ENCODE measurements at regions not wholly inside any gene's neighbourhood (a gene's known extent, or its start where the extent isn't known, plus 50 kb on each side); places are given as distances from the start of the nearest gene placed in this dataset.

- TF ChIP-seq ZNF619 (CRISPR knock-in tag; IDR thresholded peaks at IDR 0.05) (no peak), SNAPC4 (CRISPR knock-in tag; IDR thresholded peaks at IDR 0.05) (no peak), FOXA1 (IDR thresholded peaks at IDR 0.05) (no peak), FOXA1 (CRISPR knock-in tag; IDR thresholded peaks at IDR 0.05) (no peak), JUNB (CRISPR knock-in tag; IDR thresholded peaks at IDR 0.05; ENCODE audit: borderline replicate concordance) (no peak), ZNF704 (CRISPR knock-in tag; IDR thresholded peaks at IDR 0.05; ENCODE audit: borderline replicate concordance) (no peak), ZNF720 (CRISPR knock-in tag; IDR thresholded peaks at IDR 0.05) (no peak), HOXA3 (CRISPR knock-in tag; IDR thresholded peaks at IDR 0.05) (no peak)
- Histone ChIP-seq H3K27me3 (ENCODE audit: control insufficient read depth in 1 of 2, insufficient read depth in 2 of 2, low read length in 2 of 2) (no peaks in the 10 kb centered on the region), H3K36me3 (replicated peaks in 1 of 2; ENCODE audit: control insufficient read depth in 1 of 2, insufficient read depth in 2 of 2, low read length in 2 of 2) (no peaks in the 10 kb centered on the region), H3K4me3 (replicated peaks in 1 of 3; ENCODE audit: insufficient read depth in 1 of 3, low read depth in 2 of 3, low read length in 3 of 3) (no peak overlapping the region), H3K9ac (ENCODE audit: insufficient read depth, low read depth, low read length) (no peak overlapping the region), H3K4me2 (ENCODE audit: low read depth, low read length) (no peak overlapping the region), H3K9me3 (ENCODE audit: low read length) (no peaks in the 10 kb centered on the region), H3K4me1 (ENCODE audit: insufficient read depth, low read length) (no peaks in the 10 kb centered on the region), H2AFZ (ENCODE audit: low read length) (no peak overlapping the region), H3K27ac (ENCODE audit: extremely low read length, insufficient read depth, low read length) (no peak overlapping the region), H4K20me1 (ENCODE audit: insufficient read depth, low read length) (no peaks in the 10 kb centered on the region), H3K79me2 (ENCODE audit: insufficient read depth, low read length) (no peaks in the 10 kb centered on the region)
- no peak for DNase-seq (ENCODE audit: low spot score)
- in situ Hi-C loops (cut with HindIII; ENCODE audit: extremely low pct_ligation_motif_present, low pct_unique_long_range_greater_than_20kb) = no loop called here
- no TSS peak for BruUV-seq (replicated peaks)
- CTCF ChIA-PET (ENCODE audit: low intra/inter-chr PET ratio, low total read pairs) = no interaction called here
- FAIRE-seq = no peak
- intact Hi-C loops (cut with micrococcal nuclease; ENCODE audit: unreplicated experiment) = no loop called here
- WGBS (ENCODE audit: low lambda C conversion rate) = 0% methylated on average over 7 of the region's 7 CpGs
- no peak for ATAC-seq
- POLR2A ChIA-PET = no interaction called here
Measured at GRCh38 chr6:93604951-93605350, 185.6 kb upstream of the EPHA7 start.

All from HepG2 (cell line).